B cell (primary cell): ENCODE measurements at regions not wholly inside any gene's neighbourhood (a gene's known extent, or its start where the extent isn't known, plus 50 kb on each side); places are given as distances from the start of the nearest gene placed in this dataset.

Source experiments
- EZH2 ChIP-seq: IDR thresholded peaks from 2 replicates; pipeline ENCODE4 v1.6.1; 2012; ENCODE audit warnings: borderline replicate concordance, low read depth, mild to moderate bottlenecking, moderate library complexity, low read length; ENCODE audit not compliant: insufficient read depth, poor library complexity, severe bottlenecking
- TF ChIP-seq, protein P1 (sequence below): fragments of 200-600 bp; IDR thresholded peaks from one replicate; pipeline ENCODE4 v1.8.0; 2022; ENCODE audit warnings: antibody characterized with exemption, mild to moderate bottlenecking

DNA sequence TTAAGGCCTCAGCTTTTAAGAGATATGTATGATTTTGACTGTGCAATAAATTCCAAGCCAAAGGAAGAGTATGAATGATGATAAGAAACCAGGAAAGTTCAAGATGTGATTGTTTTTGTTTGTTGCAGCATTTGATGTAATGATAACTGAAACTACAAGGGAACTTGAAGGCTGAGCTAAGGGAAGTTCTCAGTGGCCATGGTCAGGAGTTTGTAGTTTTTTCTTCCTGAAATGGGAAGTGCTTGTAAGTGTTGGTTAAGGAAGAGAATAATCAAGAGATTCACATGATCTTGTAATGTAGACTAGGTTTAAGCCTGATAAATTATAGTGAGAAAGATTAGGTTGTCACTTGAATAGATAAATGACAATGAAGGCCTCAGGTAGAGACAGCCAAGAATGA is 53.4 kb downstream of the PTCHD4 start:
- TF ChIP-seq, protein P1, sequence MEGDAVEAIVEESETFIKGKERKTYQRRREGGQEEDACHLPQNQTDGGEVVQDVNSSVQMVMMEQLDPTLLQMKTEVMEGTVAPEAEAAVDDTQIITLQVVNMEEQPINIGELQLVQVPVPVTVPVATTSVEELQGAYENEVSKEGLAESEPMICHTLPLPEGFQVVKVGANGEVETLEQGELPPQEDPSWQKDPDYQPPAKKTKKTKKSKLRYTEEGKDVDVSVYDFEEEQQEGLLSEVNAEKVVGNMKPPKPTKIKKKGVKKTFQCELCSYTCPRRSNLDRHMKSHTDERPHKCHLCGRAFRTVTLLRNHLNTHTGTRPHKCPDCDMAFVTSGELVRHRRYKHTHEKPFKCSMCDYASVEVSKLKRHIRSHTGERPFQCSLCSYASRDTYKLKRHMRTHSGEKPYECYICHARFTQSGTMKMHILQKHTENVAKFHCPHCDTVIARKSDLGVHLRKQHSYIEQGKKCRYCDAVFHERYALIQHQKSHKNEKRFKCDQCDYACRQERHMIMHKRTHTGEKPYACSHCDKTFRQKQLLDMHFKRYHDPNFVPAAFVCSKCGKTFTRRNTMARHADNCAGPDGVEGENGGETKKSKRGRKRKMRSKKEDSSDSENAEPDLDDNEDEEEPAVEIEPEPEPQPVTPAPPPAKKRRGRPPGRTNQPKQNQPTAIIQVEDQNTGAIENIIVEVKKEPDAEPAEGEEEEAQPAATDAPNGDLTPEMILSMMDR: no peak
- TF ChIP-seq EZH2: no peak
